ENCODE measurements at regions not wholly inside any gene's neighbourhood (a gene's known extent, or its start where the extent isn't known, plus 50 kb on each side); places are given as distances from the start of the nearest gene placed in this dataset.

DNA sequence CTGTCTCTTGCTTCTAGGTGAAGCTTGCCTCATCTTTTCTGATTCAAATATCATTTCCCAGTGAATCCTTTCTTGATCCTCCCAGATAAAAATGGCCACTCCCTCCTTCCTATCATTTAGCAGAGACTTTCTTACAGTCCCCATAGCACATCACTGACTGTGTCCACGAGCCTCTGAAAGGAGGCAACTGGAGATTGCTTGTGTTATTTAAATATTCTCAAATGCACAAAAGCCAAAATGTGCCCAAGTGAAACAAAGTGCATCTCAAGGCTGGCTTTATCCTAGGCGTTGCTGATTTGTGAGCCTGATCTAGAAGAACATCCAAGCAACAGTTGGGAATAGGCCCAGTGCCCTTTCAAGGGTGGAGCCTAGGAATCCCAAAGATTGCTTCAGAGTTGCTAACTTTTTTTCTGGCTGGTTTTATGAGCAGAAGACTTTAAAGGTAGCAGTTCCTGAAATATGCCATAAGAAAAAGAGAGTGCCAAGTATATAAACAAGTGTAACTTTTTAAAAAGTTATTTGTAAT lies 393.6 kb downstream of the CD83 start:
- Histone ChIP-seq H3K9ac (ENCODE audit: low read length) (no peak overlapping the region), H4K20me1 (ENCODE audit: insufficient read depth) (no peaks in the 10 kb centered on the region), H3K79me2 (ENCODE audit: insufficient read depth, low read length) (no peaks in the 10 kb centered on the region), H3K27me3 (ENCODE audit: insufficient read depth, low read length) (no peaks in the 10 kb centered on the region), H3K27ac (ENCODE audit: low read depth, low read length) (no peak overlapping the region), H3K9me3 (ENCODE audit: control insufficient read depth in 1 of 2, insufficient read depth in 1 of 2, low read depth in 1 of 2, low read length in 2 of 2) (no peaks in the 10 kb centered on the region), H3K4me1 (ENCODE audit: control insufficient read depth in 1 of 2, insufficient read depth in 2 of 2, low read length in 2 of 2) (no peaks in the 10 kb centered on the region), H3K4me3 (replicated peaks in 1 of 2; ENCODE audit: low read depth in 1 of 2, low read length in 2 of 2) (no peak overlapping the region), H3K36me3 (ENCODE audit: control insufficient read depth in 1 of 2, insufficient read depth in 2 of 2, low read length in 2 of 2) (no peaks in the 10 kb centered on the region), H2AFZ (ENCODE audit: low read depth, low read length, poor library complexity, severe bottlenecking) (no peak overlapping the region), H3K9me2 (ENCODE audit: insufficient read depth) (no peaks in the 10 kb centered on the region), H3K4me2 (ENCODE audit: low read length) (no peak overlapping the region)
- TF ChIP-seq ZNF274 (IDR thresholded peaks at IDR 0.05; ENCODE audit: low read depth, low read length) (no peak), EZH2 (IDR thresholded peaks at IDR 0.05) (no peak), CBX3 (IDR thresholded peaks at IDR 0.05; ENCODE audit: low read depth) (no peak), EZH2phosphoT487 (IDR thresholded peaks at IDR 0.05; ENCODE audit: borderline replicate concordance) (no peak), TCF7L2 (IDR thresholded peaks at IDR 0.05; ENCODE audit: borderline replicate concordance, extremely low read depth, insufficient read depth, insufficient read length) (no peak), YY1 (IDR thresholded peaks at IDR 0.05; ENCODE audit: extremely low read depth, insufficient replicate concordance, low read depth, low read length) (no peak), FOSL1 (IDR thresholded peaks at IDR 0.05; ENCODE audit: low read depth) (no peak), CEBPB (IDR thresholded peaks at IDR 0.05; ENCODE audit: low read depth) (no peak)
- TF ChIP-seq, protein P1, sequence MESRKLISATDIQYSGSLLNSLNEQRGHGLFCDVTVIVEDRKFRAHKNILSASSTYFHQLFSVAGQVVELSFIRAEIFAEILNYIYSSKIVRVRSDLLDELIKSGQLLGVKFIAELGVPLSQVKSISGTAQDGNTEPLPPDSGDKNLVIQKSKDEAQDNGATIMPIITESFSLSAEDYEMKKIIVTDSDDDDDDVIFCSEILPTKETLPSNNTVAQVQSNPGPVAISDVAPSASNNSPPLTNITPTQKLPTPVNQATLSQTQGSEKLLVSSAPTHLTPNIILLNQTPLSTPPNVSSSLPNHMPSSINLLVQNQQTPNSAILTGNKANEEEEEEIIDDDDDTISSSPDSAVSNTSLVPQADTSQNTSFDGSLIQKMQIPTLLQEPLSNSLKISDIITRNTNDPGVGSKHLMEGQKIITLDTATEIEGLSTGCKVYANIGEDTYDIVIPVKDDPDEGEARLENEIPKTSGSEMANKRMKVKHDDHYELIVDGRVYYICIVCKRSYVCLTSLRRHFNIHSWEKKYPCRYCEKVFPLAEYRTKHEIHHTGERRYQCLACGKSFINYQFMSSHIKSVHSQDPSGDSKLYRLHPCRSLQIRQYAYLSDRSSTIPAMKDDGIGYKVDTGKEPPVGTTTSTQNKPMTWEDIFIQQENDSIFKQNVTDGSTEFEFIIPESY (IDR thresholded peaks at IDR 0.05; ENCODE audit: extremely low read depth, insufficient replicate concordance, low read length) = no peak
- TF ChIP-seq, protein P2, sequence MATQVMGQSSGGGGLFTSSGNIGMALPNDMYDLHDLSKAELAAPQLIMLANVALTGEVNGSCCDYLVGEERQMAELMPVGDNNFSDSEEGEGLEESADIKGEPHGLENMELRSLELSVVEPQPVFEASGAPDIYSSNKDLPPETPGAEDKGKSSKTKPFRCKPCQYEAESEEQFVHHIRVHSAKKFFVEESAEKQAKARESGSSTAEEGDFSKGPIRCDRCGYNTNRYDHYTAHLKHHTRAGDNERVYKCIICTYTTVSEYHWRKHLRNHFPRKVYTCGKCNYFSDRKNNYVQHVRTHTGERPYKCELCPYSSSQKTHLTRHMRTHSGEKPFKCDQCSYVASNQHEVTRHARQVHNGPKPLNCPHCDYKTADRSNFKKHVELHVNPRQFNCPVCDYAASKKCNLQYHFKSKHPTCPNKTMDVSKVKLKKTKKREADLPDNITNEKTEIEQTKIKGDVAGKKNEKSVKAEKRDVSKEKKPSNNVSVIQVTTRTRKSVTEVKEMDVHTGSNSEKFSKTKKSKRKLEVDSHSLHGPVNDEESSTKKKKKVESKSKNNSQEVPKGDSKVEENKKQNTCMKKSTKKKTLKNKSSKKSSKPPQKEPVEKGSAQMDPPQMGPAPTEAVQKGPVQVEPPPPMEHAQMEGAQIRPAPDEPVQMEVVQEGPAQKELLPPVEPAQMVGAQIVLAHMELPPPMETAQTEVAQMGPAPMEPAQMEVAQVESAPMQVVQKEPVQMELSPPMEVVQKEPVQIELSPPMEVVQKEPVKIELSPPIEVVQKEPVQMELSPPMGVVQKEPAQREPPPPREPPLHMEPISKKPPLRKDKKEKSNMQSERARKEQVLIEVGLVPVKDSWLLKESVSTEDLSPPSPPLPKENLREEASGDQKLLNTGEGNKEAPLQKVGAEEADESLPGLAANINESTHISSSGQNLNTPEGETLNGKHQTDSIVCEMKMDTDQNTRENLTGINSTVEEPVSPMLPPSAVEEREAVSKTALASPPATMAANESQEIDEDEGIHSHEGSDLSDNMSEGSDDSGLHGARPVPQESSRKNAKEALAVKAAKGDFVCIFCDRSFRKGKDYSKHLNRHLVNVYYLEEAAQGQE (IDR thresholded peaks at IDR 0.05; ENCODE audit: low read depth) = no peak
- intact Hi-C loops (cut with micrococcal nuclease) = no loop called here
- DNase-seq (ENCODE audit: low read depth, low spot score) (no peak), ATAC-seq (no peak)
- POLR2A ChIA-PET = no interaction called here
- CTCF ChIA-PET = no interaction called here
- RAD21 ChIA-PET (ENCODE audit: low non-redundant PET in 1 of 2, low total read pairs in 2 of 2, uncharacterized antibody in 2 of 2, unreplicated experiment in 2 of 2) = no interaction called here
- BruUV-seq (replicated peaks) = no TSS peak

Data from HCT116 (cell line).